GM18873 (cell line): ENCODE measurements at regions not wholly inside any gene's neighbourhood (a gene's known extent, or its start where the extent isn't known, plus 50 kb on each side); places are given as distances from the start of the nearest gene placed in this dataset.
A peak's percentile ranks its signal among the peaks of the same experiment; 100 is the strongest.

Source experiments
- ATAC-seq: cut with Tn5 transposase; IDR thresholded peaks from one replicate; pipeline ENCODE4 v1.9.1; 2021; ENCODE audit warnings: mild to moderate bottlenecking, moderate library complexity, moderate number of reproducible peaks; ENCODE audit not compliant: unreplicated experiment, low FRiP score

DNA sequence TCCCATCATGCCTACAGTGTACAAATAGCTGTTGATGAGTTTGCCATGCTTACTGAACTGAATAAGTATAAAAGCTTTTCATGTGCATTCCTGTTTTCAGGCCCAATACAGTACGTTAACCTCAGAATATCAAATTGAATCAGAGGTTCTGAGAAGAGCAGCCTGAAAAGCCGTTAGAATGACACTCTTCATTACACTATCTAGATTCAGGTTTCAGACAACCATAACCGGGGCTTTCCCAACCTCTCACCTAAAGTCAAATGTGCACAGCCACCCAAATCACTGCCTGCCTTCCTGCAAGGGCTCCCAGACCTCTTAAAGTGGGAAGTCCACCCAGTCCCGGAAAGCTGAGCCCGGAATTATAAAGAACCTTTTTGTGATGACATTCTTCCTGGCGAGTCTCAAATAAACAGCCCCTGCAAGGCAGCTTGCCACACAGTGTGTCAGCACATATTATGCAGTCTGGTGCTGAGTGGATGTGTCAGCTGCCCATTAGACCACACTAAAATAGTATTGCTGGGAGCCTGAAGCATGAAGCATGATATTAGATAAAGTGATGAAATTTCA lies 245.8 kb downstream of the TLE4 start:
- peak; percentile 75 for ATAC-seq

DNA sequence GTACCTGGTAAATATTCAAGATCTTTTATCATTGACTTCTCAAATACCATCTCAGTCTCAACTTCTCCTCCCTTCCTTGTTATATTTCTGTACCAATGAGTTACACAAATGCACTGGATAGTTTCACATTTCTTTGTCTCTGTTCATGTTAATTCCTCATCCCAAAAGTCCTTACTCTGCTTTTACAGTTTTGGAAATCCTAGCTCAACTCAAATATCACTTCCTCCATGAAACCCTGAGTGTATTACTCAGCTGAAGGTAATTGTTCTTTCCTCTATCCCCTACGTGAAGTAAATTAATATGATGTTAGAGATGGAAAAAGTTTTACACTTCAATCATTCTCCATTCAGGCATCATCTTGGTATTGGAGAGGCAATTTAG lies 241.5 kb downstream of the TLE4 start:
- no peak for ATAC-seq

DNA sequence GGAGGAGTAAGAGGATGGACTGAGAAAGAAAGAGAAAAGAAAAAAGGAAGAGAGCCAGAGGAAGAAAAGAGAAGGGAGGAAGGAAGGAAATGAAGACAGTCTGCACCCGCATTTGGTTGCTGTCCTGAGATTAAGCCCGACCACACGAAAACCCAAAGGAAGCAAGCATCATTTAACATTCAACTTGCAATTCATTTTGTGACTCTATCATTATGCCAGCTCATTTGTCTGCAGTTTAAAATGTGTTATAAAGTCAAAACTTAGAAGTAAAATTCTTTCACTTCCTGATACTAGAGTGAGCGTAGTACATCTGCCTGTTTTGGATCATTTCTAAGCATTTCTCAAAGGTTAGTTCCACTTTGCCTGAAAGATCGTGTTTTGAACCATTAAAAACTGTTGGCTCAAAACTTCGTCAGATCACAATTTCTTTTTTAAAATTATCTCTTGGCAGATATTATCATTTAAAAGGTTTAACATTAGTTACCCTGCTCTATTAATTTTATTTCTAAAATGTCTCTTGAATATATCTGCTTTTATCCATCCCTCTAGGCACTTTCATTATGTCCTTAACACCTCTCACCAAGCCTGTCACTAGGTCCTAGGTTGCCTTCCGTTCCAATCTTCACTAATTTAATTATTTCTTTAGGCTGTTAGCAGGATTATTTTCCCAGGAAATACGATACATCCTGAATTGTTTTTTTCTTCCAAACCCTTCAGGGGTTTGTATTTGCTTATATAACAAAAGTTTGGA lies 240.9 kb downstream of the TLE4 start:
- peak; percentile 90 for ATAC-seq

DNA sequence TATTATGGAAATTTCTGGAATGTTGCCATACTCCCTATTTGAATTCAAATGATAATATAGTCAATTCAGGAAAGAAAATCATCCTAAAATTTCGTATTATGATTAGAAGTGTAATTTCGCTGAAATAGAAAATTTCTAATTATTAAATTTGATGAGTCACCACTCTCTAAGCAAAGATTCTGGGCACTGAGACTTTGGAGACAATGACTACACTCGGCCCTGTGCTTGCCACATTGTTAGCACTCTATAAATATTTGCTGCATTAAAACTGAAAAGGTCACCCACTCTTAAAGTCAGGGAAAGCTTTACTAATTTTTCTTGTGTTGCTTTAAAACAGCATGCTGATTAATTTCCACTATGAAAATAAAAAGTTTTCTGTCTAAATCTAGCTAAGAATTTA lies 240.3 kb downstream of the TLE4 start:
- peak; percentile 3 for ATAC-seq

DNA sequence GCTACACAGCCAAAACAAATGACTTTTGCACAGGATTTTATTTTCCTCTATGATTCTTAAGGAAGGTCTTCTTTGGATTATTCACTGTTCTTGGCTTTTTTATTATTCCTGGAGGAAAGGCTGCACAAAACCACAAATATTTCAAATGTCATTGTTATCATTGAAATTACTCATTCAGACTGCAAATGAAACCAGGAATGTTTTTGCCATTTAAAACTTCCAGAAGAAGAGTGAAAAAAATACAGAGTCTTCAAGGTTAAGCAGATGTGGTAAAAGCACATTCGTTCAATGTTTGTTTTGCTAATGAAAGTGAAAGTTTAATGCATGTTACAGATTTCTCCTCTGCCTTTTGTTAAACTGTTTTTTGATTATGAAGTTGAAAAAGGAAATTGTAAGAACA lies 238.2 kb downstream of the TLE4 start:
- ATAC-seq = no peak

DNA sequence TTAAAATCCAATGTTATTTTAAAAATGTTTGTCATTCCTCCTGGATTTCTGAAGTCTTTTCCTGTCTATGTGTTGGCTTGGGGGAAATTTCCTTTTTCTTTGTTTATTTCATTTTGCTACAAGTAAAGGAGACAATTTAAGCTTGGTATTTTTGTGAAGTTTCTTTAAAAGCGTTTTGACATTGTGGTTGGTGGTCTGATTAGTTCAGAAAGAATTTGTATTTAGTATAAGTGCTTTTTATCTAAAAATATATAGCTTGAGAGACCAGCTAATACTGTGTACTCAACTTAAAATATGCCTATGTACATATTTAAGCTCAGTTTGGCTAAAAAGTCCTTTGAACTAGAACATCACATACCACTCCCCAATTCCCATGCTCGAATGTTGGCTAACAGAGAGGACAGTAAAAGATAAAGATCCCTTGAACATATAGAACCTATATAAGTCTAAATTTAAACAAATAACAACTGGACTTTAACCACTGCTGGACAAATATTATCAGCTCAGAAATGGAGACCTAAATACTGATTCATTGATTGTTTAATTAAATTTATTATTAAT lies 237.6 kb downstream of the TLE4 start:
- ATAC-seq = no peak

DNA sequence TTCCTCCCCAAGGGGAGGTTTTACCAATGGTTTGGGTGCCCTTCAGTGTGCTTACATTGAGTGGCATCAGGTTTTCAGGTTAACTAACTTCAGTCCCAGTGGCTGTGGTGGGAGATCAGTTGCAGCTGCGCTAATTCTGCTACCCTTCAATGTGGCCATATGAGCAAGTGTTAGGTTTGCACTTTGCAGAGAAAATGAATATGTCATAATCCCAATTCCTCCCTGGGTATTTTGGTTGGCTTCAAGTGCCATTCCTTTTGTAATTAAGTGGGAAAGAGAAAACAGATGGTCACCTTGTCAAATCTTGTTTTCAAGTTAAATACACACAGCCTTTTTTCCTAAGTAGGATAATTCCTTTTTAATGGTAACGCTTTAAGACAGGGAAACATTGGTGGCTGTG lies 236.2 kb downstream of the TLE4 start:
- no peak for ATAC-seq

DNA sequence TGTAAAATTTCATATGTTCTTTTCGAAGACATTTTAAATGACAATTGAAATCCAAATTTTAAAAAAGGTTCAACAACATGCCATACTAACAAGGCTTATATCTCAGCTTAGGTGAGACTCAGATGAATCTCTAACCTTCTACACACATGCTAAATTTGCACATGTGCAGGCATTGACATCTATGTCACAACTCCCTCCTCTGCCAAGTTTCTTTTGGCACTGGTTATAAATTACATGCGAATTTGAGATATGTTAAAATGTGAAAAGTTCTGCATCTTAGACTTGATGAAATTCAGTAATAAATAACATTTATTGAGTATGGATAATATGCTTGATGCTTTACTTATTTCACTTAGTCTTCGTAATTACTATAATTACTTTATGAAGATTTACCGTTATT lies 234.3 kb downstream of the TLE4 start:
- no peak for ATAC-seq

DNA sequence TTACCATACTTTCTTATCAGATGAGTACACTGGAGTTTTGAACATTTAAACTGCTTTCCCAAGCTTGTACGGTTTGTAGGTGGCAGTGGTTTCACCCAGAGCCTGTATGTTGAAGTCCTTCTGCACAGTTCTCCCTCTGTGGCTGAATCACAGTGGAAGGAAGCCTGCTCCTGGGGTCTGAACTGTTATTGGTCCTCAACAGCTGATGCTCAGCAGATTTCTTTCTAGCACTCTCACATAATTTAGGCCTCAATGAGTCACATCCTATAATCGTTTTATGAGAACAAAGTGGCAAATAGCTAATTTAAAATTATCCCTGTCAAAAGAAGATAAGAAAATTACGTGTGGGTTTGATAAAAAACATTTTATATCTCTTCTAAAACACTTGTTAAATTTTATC lies 229.7 kb downstream of the TLE4 start:
- no peak for ATAC-seq

DNA sequence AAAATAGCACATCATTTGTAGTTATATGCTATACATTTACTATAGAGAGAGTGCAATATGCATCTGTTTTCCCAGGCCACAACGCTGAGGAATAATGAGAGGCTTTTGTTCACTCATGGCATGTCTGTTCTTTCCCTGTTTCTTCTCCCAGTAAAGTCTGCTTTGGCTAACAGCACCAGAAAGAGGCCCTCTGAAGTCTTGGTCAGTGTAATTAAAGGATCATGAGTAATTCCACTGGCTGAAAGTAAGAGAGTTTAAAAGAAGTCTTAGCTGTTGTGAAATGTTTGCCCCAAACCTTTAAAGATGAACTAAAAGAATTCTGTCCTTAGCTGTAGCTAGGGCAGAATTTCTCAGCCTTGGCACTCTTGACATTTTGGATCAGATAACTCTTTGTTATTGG lies 228.8 kb downstream of the TLE4 start:
- ATAC-seq = no peak

DNA sequence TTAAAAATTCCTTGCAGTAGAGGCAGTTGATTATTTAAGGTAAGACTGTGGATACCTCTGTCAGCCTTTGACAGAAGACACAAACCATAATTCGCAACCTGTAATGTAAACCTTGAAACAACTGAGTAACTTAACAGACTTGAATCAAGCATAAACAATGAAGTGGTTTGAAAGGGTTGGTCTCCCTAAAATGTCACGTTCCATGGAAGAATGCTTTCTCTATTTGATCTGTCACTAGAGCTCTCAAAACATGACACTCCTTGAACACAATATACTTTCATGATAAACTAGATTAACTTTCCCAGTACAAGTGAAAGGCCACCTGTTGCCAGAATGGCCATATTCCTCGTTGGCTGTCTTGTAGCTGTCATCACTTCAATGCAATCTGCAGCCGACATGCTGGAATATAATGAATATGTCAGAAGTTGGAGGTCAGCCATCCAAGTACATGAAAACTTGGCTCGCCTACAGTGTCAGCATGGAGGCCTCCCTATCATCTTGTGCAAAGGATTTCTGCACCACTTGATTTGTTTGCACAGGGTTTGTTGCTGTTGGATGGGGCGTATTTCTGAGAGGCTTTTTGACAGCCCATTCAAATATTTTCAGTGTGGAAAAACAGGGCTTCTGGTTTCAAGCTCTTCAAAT lies 228.0 kb downstream of the TLE4 start:
- ATAC-seq = no peak

DNA sequence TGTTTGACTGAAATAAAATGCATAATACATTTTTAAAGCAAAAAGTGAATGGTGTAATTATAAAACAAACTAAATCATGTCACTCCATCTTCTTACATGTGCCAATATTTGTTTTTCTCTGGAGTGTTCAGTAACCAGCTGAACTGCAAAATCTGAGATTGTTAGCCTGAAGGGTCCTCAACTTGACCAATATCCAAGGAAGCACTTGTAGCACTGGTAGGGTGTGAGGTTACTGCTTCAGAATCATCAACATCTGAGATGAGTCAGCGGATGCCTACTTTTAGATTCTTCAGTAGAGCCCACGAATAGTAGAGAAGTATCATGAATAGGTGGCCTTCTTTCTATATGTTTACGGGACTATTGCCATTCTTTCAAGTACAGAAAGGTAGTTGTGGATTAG lies 226.7 kb downstream of the TLE4 start:
- ATAC-seq = no peak

DNA sequence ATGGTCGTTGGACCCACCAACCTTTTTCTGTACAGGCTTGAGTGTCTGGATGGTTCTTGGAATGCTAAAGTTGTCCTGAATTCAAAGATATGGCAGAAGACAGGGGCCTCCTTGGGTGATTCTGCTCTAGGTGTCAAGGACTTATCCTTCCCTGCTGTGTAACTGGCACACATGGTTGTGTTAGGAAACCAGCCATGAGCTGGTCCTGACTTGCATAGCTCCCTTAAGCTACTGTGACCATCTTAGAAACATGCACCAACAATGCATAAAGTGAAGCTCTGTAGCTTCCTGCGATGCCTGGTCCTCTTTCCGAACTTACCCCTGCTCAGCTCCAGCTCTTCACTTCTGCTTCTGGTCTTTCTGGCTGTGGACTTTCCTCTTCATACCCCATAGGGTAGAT lies 224.6 kb downstream of the TLE4 start:
- no peak for ATAC-seq

DNA sequence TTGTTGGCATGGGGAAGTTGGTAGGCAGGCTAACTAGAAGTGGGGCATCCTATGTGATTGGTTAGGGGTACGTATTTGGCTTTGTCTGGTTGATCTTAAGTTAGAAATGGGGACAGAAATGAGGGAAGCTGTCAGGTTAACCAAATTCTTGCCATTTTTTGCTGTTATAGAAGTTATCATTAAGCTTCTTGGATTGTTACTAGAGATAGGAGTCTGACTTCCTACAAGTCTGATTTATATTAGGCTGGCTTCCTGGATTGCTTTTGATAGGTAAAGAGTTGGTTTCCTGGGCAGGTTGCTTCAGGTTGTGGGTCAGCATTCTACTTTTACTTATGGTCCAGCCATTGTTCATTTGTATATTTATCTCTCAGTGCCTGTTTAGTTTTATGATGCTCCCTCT lies 216.9 kb downstream of the TLE4 start:
- ATAC-seq = no peak

DNA sequence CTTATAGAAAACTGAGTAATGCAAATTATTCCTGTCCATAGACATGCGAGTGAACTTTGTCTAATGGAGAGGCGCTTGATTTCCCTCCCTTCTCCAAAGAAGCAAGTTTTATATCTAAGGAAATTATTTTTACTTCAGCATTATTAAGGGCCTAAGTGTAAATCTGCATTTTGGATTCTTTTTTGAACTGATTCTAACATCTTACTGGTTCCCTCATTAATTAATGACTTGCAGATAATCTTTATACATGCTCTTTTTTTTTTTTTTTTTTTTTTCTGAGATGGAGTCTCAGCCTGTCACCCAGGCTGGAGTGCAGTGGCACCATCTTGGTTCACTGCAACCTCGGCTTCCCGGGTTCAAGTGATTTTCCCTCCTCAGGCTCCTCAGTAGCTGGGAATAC lies 209.5 kb downstream of the TLE4 start:
- ATAC-seq = no peak

DNA sequence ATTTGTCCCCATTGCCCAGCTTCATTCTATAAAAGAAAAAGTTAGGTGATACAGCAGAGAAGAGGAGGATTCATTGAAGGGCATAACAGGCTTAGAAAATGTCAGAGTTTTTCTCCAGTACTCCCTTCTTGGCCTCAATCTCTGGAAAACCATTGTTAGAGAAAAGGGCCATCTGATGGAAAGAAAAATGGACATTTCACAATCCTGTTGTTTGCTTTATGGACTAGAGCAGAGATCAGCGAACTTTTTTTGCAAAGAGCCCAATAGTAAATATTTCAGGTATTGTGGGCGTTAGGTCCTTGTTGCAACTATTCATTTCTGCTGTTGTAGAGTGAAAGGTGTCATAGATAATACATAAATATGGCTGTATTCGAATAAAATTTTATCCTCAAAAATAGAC lies 208.8 kb downstream of the TLE4 start:
- no peak for ATAC-seq

DNA sequence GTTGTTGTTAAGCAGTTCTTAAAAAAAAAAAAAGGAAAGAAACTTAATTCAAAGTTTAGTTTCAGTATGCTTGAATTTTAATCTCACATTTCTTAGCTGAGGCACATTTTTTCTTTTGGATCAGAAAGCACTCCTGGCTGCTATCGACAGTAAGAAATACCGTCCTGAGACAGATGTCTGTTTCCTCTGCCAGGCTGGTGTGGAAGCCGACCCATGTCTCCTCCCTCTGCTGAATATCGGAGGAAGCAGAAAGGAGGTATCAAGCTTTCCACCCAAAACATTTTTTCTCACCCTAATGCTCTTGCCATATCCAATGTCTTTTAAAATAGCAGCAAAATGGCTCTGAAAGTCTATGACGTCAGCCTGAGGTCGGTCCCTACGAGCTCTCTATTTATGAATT lies 208.1 kb downstream of the TLE4 start:
- no peak for ATAC-seq

DNA sequence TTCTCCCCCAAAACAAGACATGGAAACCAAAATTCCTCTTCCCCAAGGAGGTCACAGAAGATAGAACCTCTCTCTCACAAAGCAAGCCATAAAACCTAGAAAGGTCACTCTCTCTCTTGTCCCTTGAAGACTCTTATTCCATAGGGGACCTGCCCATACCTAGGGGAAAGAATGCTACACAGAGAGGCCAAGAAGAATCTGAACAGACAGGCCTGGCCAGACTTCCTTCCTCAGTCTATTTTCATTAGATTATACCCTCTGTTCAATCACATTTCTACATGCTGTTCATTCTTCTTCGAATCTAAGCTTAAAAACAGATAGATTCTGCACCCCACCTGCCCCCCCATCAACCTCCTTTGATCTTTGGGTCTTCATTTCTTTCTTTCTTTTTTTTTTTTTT lies 206.8 kb downstream of the TLE4 start:
- ATAC-seq = no peak

DNA sequence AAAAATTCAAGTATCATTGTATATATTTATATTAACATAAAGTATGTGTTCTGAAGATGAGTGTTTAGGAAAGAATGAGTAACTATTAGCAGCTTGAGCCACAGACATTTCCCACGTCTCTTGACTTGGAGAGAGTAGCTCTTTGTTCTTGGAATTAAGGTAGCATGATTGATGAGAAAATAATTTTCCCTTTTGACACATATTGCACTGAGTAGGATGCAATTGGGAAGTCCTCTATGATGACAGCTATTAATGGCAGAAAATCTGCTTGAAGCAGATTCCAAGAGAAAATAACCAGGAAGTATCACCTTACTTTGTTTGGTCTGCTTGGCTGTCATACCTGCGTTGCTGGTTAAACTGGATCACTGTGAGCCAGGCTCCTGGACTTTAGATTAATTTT lies 204.8 kb downstream of the TLE4 start:
- no peak for ATAC-seq
